ENCODE measurements at regions not wholly inside any gene's neighbourhood (a gene's known extent, or its start where the extent isn't known, plus 50 kb on each side); places are given as distances from the start of the nearest gene placed in this dataset.
A peak's percentile ranks its signal among the peaks of the same experiment; 100 is the strongest.
"Not testable (repeated sequence)": the region's sequence is repeated elsewhere in the genome, so short reads cannot be mapped to it uniquely, and the experiment has no call there.

GRCh38 chr1:189970331-189971230 lies 507.1 kb downstream of the BRINP3 start:
- no peak for DNase-seq

GRCh38 chr1:189971656-189972055 lies 506.0 kb downstream of the BRINP3 start:
- DNase-seq: no peak

- no peak for DNase-seq
Observed at GRCh38 chr1:189977184-189977583, 500.5 kb downstream of the BRINP3 start.

GRCh38 chr1:189983166-189983890 lies 494.3 kb downstream of the BRINP3 start:
- DNase-seq: no peak

- DNase-seq: no peak
Observed at GRCh38 chr1:189986516-189986915, 491.1 kb downstream of the BRINP3 start.

- no peak for DNase-seq
Observed at GRCh38 chr1:189987509-189987908, 490.2 kb downstream of the BRINP3 start.

GRCh38 chr1:189992856-189993255 lies 484.8 kb downstream of the BRINP3 start:
- no peak for DNase-seq

- DNase-seq: no peak
Observed at GRCh38 chr1:190000365-190000872, 477.2 kb downstream of the BRINP3 start.

GRCh38 chr1:190001187-190001586 lies 476.5 kb downstream of the BRINP3 start:
- DNase-seq: no peak

- DNase-seq: no peak
Observed at GRCh38 chr1:190003376-190003775, 474.3 kb downstream of the BRINP3 start.

- DNase-seq: no peak
Observed at GRCh38 chr1:190011585-190011984, 466.1 kb downstream of the BRINP3 start.

GRCh38 chr1:190019151-190019550 lies 458.5 kb downstream of the BRINP3 start:
- DNase-seq: not testable (repeated sequence)

- DNase-seq: no peak
Observed at GRCh38 chr1:190019717-190020116, 457.9 kb downstream of the BRINP3 start.

GRCh38 chr1:190022709-190023108 lies 455.0 kb downstream of the BRINP3 start:
- DNase-seq: peak; percentile 30

GRCh38 chr1:190029441-190029840 lies 448.2 kb downstream of the BRINP3 start:
- no peak for DNase-seq

- DNase-seq: no peak
Observed at GRCh38 chr1:190043655-190044054, 434.0 kb downstream of the BRINP3 start.

GRCh38 chr1:190046231-190046630 lies 431.4 kb downstream of the BRINP3 start:
- no peak for DNase-seq
